Naive B cell (primary cell): ENCODE measurements at regions not wholly inside any gene's neighbourhood (a gene's known extent, or its start where the extent isn't known, plus 50 kb on each side); places are given as distances from the start of the nearest gene placed in this dataset.
A peak's percentile ranks its signal among the peaks of the same experiment; 100 is the strongest.

Source experiments
- ATAC-seq, 2 donors: fragments of 150-1000 bp; cut with Tn5 transposase; 2 replicates each; pipeline ENCODE4 v1.10.0; 2021; ENCODE audit warnings: low read depth in 2 of 2, mild to moderate bottlenecking in 2 of 2, moderate library complexity in 2 of 2
- DNase-seq: peaks from one replicate; pipeline ENCODE4 v3.0.0; 2022
- H3K27ac Mint-ChIP-seq, 6 donors: one replicate each; pipeline ENCODE4 v1.8.0; 2020 to 2022; ENCODE audit warnings: mild to moderate bottlenecking in 6 of 6, mixed read lengths in 6 of 6, moderate library complexity in 5 of 6, inconsistent platforms in 2 of 6
- H3K27me3 Mint-ChIP-seq, 3 donors: one replicate each; pipeline ENCODE4 v1.8.0; 2021 to 2022; ENCODE audit warnings: mixed read lengths in 3 of 3, mild to moderate bottlenecking in 1 of 3
- H3K36me3 Mint-ChIP-seq, 2 donors: one replicate each; pipeline ENCODE4 v1.8.0; 2020 to 2022; ENCODE audit warnings: mixed read lengths in 2 of 2, inconsistent platforms in 1 of 2, mild to moderate bottlenecking in 1 of 2
- H3K4me1 Mint-ChIP-seq, 3 donors: one replicate each; pipeline ENCODE4 v1.8.0; 2020 to 2022; ENCODE audit warnings: mixed read lengths in 3 of 3, inconsistent platforms in 1 of 3, mild to moderate bottlenecking in 1 of 3, moderate library complexity in 1 of 3
- H3K4me3 Mint-ChIP-seq, 8 donors: one replicate each; pipeline ENCODE4 v1.8.0; 2020 to 2022; ENCODE audit warnings: mild to moderate bottlenecking in 8 of 8, mixed read lengths in 8 of 8, moderate library complexity in 8 of 8, inconsistent platforms in 2 of 8
- H3K9me3 Mint-ChIP-seq, 7 donors: one replicate each; pipeline ENCODE4 v1.8.0; 2020 to 2022; ENCODE audit warnings: mixed read lengths in 7 of 7, mild to moderate bottlenecking in 5 of 7, inconsistent platforms in 2 of 7, moderate library complexity in 1 of 7

- H3K4me3 Mint-ChIP-seq, result no peak overlapping the region
- H3K27ac Mint-ChIP-seq, result no peak overlapping the region
- no peak for DNase-seq
- H3K27me3 Mint-ChIP-seq, result peaks cover 0 to 20% (median 17%) of the 10 kb centered on the region in 3 donors
- peaks cover 0 to 4% (median 0%) of the 10 kb centered on the region in 3 donors for H3K4me1 Mint-ChIP-seq
- no peak for ATAC-seq
- peaks cover 0 to 5% (median 0%) of the 10 kb centered on the region in 7 donors for H3K9me3 Mint-ChIP-seq
- H3K36me3 Mint-ChIP-seq, result no peaks in the 10 kb centered on the region
Measured at GRCh38 chr22:47295982-47296381, 533.5 kb downstream of the TBC1D22A start.

- Mint-ChIP-seq H3K27me3 (peaks cover 0 to 17% (median 16%) of the 10 kb centered on the region in 3 donors), H3K4me1 (peaks cover 0 to 4% (median 0%) of the 10 kb centered on the region in 3 donors), H3K9me3 (peaks cover 0 to 3% (median 0%) of the 10 kb centered on the region in 7 donors), H3K4me3 (no peak overlapping the region), H3K36me3 (no peaks in the 10 kb centered on the region), H3K27ac (no peak overlapping the region)
- ATAC-seq (no peak), DNase-seq (no peak)
Measured at GRCh38 chr22:47295226-47295901, 532.9 kb downstream of the TBC1D22A start.

DNA sequence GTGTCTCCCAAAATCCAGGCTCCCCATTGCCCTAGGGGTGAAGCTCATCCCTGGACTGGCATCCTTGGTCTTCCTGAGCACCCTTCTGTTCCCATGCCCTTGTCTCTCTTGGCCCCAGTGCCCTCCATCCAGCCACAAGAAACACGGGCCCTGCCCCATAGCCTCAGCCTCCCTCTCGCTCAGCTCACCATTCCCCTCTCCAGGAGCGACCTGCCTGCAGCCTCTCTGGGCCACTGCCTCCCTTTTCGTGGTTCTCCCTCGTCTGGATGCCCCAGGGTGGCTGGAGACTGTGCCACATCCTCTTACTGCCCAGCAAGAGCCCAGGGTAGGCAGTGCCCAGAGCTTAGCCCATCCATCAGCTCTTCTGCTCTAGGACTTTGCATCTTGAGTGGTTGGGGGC, 532.1 kb downstream of the TBC1D22A start:
- Mint-ChIP-seq H3K4me3 (no peak overlapping the region), H3K27ac (no peak overlapping the region), H3K9me3 (peaks cover 0 to 2% (median 0%) of the 10 kb centered on the region in 7 donors), H3K27me3 (peaks cover 0 to 17% (median 13%) of the 10 kb centered on the region in 3 donors), H3K4me1 (no peaks in the 10 kb centered on the region), H3K36me3 (no peaks in the 10 kb centered on the region)
- ATAC-seq, result no peak
- no peak for DNase-seq

- H3K27me3 Mint-ChIP-seq, result peaks cover 0 to 17% (median 17%) of the 10 kb centered on the region in 3 donors
- no peak for DNase-seq
- no peak overlapping the region for H3K4me3 Mint-ChIP-seq
- H3K27ac Mint-ChIP-seq, result no peak overlapping the region
- no peaks in the 10 kb centered on the region for H3K36me3 Mint-ChIP-seq
- no peak for ATAC-seq
- H3K9me3 Mint-ChIP-seq, result peaks cover 0 to 2% (median 0%) of the 10 kb centered on the region in 7 donors
- no peaks in the 10 kb centered on the region for H3K4me1 Mint-ChIP-seq
Measured at GRCh38 chr22:47294222-47294532, 531.7 kb downstream of the TBC1D22A start.

- H3K4me3 Mint-ChIP-seq, result no peak overlapping the region
- H3K4me1 Mint-ChIP-seq, result no peaks in the 10 kb centered on the region
- DNase-seq, result no peak
- no peak overlapping the region for H3K27ac Mint-ChIP-seq
- H3K36me3 Mint-ChIP-seq, result no peaks in the 10 kb centered on the region
- peaks cover 0 to 23% (median 17%) of the 10 kb centered on the region in 3 donors for H3K27me3 Mint-ChIP-seq
- H3K9me3 Mint-ChIP-seq, result peaks cover 0 to 2% (median 0%) of the 10 kb centered on the region in 7 donors
- no peak for ATAC-seq
Measured at GRCh38 chr22:47293368-47294221, 531.1 kb downstream of the TBC1D22A start.

GRCh38 chr22:47292546-47293320, 530.3 kb downstream of the TBC1D22A start:
- no peaks in the 10 kb centered on the region for H3K36me3 Mint-ChIP-seq
- ATAC-seq (no peak), DNase-seq (no peak)
- peaks cover 0 to 32% (median 17%) of the 10 kb centered on the region in 3 donors for H3K27me3 Mint-ChIP-seq
- H3K4me1 Mint-ChIP-seq, result no peaks in the 10 kb centered on the region
- H3K27ac Mint-ChIP-seq, result peak overlapping the region in 1 of 6 donors; percentile 30
- peaks cover 0 to 5% (median 0%) of the 10 kb centered on the region in 7 donors for H3K9me3 Mint-ChIP-seq
- H3K4me3 Mint-ChIP-seq, result no peak overlapping the region

GRCh38 chr22:47291565-47292495, 529.4 kb downstream of the TBC1D22A start:
- Mint-ChIP-seq H3K4me1 (no peaks in the 10 kb centered on the region), H3K36me3 (no peaks in the 10 kb centered on the region), H3K9me3 (peaks cover 0 to 5% (median 0%) of the 10 kb centered on the region in 7 donors), H3K27ac (no peak overlapping the region), H3K4me3 (peak overlapping the region in 1 of 8 donors; percentile 54), H3K27me3 (peaks cover 0 to 36% (median 17%) of the 10 kb centered on the region in 3 donors)
- ATAC-seq (no peak), DNase-seq (no peak)

DNA sequence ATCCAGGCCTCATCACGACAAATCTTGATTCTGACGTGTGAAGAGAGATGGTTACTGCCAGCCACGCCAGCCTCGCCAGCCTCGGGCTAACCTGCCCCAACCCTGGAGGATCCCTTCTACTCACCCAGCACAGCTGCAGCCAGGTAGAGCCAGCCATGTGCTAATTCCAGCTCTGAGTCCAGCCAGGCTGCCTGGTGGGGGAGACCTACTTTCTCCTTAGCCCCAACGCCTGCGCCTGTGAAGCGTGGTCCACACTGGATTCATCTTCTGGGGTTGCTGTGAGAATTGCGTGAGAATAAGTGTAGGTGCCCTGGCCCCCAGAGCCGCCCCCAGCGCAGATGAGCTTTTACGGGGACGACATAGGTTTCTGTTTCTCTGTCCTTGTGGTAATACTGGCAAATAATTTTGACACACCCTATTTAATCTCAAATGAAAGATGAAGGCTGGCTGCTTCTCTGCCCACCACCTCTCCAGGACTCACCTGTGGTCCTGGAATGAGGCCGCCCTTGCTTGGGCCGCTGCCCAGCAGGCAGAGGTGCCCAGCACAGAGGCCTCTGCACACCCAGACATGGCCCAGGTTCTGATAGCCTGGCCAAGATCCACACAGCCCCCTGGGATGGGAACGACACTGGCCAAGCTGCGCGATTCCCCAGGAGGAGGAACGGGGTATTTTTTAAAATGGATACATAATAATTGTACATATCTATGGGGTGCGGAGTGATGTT, 528.4 kb downstream of the TBC1D22A start:
- Mint-ChIP-seq H3K4me3 (no peak overlapping the region), H3K27ac (no peak overlapping the region), H3K36me3 (no peaks in the 10 kb centered on the region), H3K9me3 (peaks cover 0 to 5% (median 0%) of the 10 kb centered on the region in 7 donors), H3K4me1 (no peaks in the 10 kb centered on the region), H3K27me3 (peaks cover 0 to 36% (median 23%) of the 10 kb centered on the region in 3 donors)
- ATAC-seq (no peak), DNase-seq (no peak)

DNA sequence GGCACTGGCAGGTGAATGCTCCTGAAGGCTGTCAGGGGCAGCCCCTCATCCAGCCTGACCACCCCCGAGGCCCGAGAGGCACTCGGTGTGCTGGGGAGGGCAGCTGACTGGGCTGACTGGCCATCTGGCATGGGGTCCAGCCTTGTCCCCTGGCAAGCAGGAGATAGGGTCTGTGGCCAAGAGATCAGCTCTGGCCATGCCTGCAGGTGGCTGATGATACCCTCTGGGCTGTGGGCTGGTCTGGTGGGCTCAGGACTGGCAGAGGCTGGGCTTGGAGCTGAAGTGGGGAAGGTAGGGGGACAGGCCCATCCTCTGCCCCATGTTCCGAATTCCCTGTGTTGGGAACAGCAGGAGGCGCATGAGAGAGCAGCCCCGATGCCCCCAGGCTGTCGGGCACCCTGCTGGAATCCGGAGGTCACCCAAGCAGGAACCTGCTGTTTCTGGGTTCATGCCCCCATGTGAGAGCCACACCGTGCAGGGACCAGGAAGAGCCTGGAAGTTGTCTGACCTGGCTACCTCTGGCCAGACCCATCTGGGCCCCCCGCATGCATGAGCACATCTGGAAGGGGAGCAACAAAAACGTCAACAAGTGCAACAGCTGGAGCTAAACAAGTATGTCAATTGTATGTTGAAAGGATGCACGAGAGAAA, 527.0 kb downstream of the TBC1D22A start:
- Mint-ChIP-seq H3K36me3 (no peaks in the 10 kb centered on the region), H3K4me1 (no peaks in the 10 kb centered on the region), H3K27me3 (peaks cover 4 to 44% (median 16%) of the 10 kb centered on the region in 3 donors), H3K27ac (no peak overlapping the region), H3K4me3 (no peak overlapping the region), H3K9me3 (peaks cover 0 to 5% (median 0%) of the 10 kb centered on the region in 7 donors)
- DNase-seq, result no peak
- ATAC-seq, result no peak

DNA sequence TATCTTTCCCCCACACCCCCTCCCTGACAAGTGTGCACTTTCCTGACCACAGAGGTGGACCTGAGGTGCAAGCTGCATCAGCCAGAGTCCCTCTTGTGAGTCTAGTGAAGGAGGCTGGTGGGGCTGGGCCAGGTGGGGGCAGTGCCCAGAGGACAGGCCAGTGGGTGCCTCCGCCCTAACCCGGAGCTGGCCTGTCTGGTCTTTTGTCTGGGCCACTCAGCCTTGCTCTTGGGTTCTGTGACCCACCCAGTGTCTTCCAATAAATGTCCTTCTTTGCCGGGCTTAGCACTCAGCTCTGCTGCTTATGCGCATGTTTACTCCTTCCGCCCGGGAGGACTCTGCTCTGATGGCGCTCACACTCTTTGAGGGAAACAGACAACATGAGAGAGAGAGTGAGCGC, 526.2 kb downstream of the TBC1D22A start:
- H3K27me3 Mint-ChIP-seq, result peaks cover 4 to 39% (median 11%) of the 10 kb centered on the region in 3 donors
- no peaks in the 10 kb centered on the region for H3K4me1 Mint-ChIP-seq
- no peak for DNase-seq
- ATAC-seq, result no peak
- no peaks in the 10 kb centered on the region for H3K36me3 Mint-ChIP-seq
- H3K9me3 Mint-ChIP-seq, result peaks cover 0 to 5% (median 0%) of the 10 kb centered on the region in 7 donors
- H3K4me3 Mint-ChIP-seq, result peak overlapping the region in 1 of 8 donors; percentile 15
- H3K27ac Mint-ChIP-seq, result no peak overlapping the region

DNA sequence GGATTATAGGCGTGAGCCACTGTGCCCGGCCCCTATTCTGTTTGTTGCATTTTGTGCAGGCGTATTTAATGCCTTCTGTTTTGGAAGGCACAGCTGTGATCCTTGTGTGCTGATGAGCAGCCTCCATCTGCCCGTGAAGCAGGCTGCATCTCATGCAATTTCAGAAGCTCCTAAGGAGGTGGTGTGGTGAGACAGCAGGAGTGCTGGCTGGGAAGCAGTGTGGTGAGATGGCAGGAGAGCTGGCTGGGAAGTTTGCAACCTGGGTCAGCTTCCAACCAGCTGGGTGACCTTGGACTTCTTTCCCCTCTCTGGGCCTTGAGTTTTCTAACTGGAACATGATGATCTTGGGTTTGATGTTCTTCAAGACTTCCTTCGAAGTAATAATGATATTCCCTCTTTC, 525.1 kb downstream of the TBC1D22A start:
- no peaks in the 10 kb centered on the region for H3K4me1 Mint-ChIP-seq

GRCh38 chr22:47286590-47286989, 524.1 kb downstream of the TBC1D22A start:
- H3K9me3 Mint-ChIP-seq, result peaks cover 0 to 5% (median 0%) of the 10 kb centered on the region in 7 donors
- no peak overlapping the region for H3K27ac Mint-ChIP-seq
- H3K36me3 Mint-ChIP-seq, result no peaks in the 10 kb centered on the region
- no peak for DNase-seq
- no peak overlapping the region for H3K4me3 Mint-ChIP-seq
- H3K4me1 Mint-ChIP-seq, result no peaks in the 10 kb centered on the region
- H3K27me3 Mint-ChIP-seq, result peaks cover 4 to 32% (median 5%) of the 10 kb centered on the region in 3 donors
- no peak for ATAC-seq

More for the DNA sequence above, 525.1 kb downstream of the TBC1D22A start:
- Mint-ChIP-seq H3K27me3 (peaks cover 4 to 32% (median 5%) of the 10 kb centered on the region in 3 donors), H3K36me3 (no peaks in the 10 kb centered on the region), H3K27ac (no peak overlapping the region), H3K9me3 (peaks cover 0 to 5% (median 0%) of the 10 kb centered on the region in 7 donors), H3K4me3 (no peak overlapping the region)
- DNase-seq, result no peak
- no peak for ATAC-seq
